GM23338 (cell line): ENCODE measurements at regions not wholly inside any gene's neighbourhood (a gene's known extent, or its start where the extent isn't known, plus 50 kb on each side); places are given as distances from the start of the nearest gene placed in this dataset.

ENCODE experiments used
- ATAC-seq: fragments of 200-7000 bp; cut with Tn5 transposase; 3 replicates; pipeline ENCODE4 v1.9.1; 2020
- DNase-seq: peaks from one replicate; pipeline ENCODE4 v3.0.0-alpha.2; 2015; ENCODE audit warnings: low spot score
- H2AFZ ChIP-seq: fragments of 200-600 bp; sonication (generic); 2 replicates; pipeline ENCODE4 v1.8.0; 2016; ENCODE audit warnings: antibody characterized with exemption, mild to moderate bottlenecking, moderate library complexity
- H3F3A ChIP-seq: fragments of 200-600 bp; sonication (generic); replicated peaks from 2 replicates; pipeline ENCODE4 v1.8.0; 2017; ENCODE audit warnings: antibody characterized with exemption, mixed run types, low read depth
- H3K27ac ChIP-seq: fragments of 200-600 bp; sonication (generic); 2 replicates; pipeline ENCODE4 v1.6.1; 2016; ENCODE audit warnings: low read depth
- H3K27me3 ChIP-seq: fragments of 200-600 bp; sonication (generic); 2 replicates; pipeline ENCODE4 v1.8.0; 2016; ENCODE audit warnings: mild to moderate bottlenecking, mixed run types, moderate library complexity; ENCODE audit not compliant: insufficient read depth
- H3K36me3 ChIP-seq: fragments of 200-600 bp; sonication (generic); 2 replicates; pipeline ENCODE4 v1.8.0; 2016; ENCODE audit warnings: mild to moderate bottlenecking; ENCODE audit not compliant: insufficient read depth
- H3K4me1 ChIP-seq: fragments of 200-600 bp; sonication (generic); 2 replicates; pipeline ENCODE4 v1.8.0; 2016; ENCODE audit warnings: mild to moderate bottlenecking, moderate library complexity; ENCODE audit not compliant: insufficient read depth
- H3K4me2 ChIP-seq: fragments of 200-600 bp; sonication (generic); 2 replicates; pipeline ENCODE4 v1.7.1; 2017; ENCODE audit warnings: mixed run types
- H3K4me3 ChIP-seq: fragments of 200-600 bp; sonication (generic); 2 replicates; pipeline ENCODE4 v1.6.1; 2016; ENCODE audit warnings: mixed run types
- H3K79me2 ChIP-seq: fragments of 200-600 bp; sonication (generic); replicated peaks from 2 replicates; pipeline ENCODE4 v1.8.0; 2017; ENCODE audit warnings: mild to moderate bottlenecking; ENCODE audit not compliant: insufficient read depth
- H3K9me2 ChIP-seq: fragments of 200-600 bp; sonication (generic); 2 replicates; pipeline ENCODE4 v1.8.0; 2017; ENCODE audit not compliant: insufficient read depth
- H4K20me1 ChIP-seq: fragments of 200-600 bp; sonication (generic); replicated peaks from 2 replicates; pipeline ENCODE4 v1.8.0; 2017; ENCODE audit warnings: mild to moderate bottlenecking; ENCODE audit not compliant: insufficient read depth
- H3K27ac Mint-ChIP-seq: 2 replicates; pipeline ENCODE4 v1.8.0; 2020; ENCODE audit warnings: inconsistent platforms, mild to moderate bottlenecking, moderate library complexity, mixed read lengths
- H3K27me3 Mint-ChIP-seq: 3 replicates; pipeline ENCODE4 v1.8.0; 2022; ENCODE audit warnings: low read depth, mild to moderate bottlenecking, moderate library complexity, mixed read lengths, inconsistent platforms; ENCODE audit not compliant: insufficient read depth, poor library complexity
- H3K36me3 Mint-ChIP-seq: 3 replicates; pipeline ENCODE4 v1.8.0; 2021; ENCODE audit warnings: low read depth, mild to moderate bottlenecking, inconsistent platforms, moderate library complexity, mixed read lengths
- H3K4me1 Mint-ChIP-seq: 3 replicates; pipeline ENCODE4 v1.8.0; 2020; ENCODE audit warnings: mild to moderate bottlenecking, inconsistent platforms, mixed read lengths
- H3K4me3 Mint-ChIP-seq: 3 replicates; pipeline ENCODE4 v1.8.0; 2021; ENCODE audit warnings: moderate library complexity, mild to moderate bottlenecking, inconsistent platforms, mixed read lengths
- H3K9me3 Mint-ChIP-seq: 3 replicates; pipeline ENCODE4 v1.8.0; 2020; ENCODE audit warnings: moderate library complexity, mild to moderate bottlenecking, inconsistent platforms, mixed read lengths
- CTCF ChIP-seq, 2 experiments: fragments of 200-600 bp in 1 of 2; sonication (generic) in 1 of 2; conservative IDR thresholded peaks; 2 replicates each; pipeline versions ENCODE4 v1.5.1 to v1.6.1; 2016 to 2017; ENCODE audit warnings: antibody characterized with exemption in 2 of 2, low read depth in 2 of 2, mild to moderate bottlenecking in 2 of 2, moderate library complexity in 1 of 2
- ETS1 ChIP-seq: IDR thresholded peaks from 2 replicates; pipeline ENCODE4 v1.6.1; 2016; ENCODE audit warnings: antibody characterized with exemption
- EZH2 ChIP-seq: fragments of 200-600 bp; sonication (generic); IDR thresholded peaks from one replicate; pipeline ENCODE4 v1.8.0; 2017; ENCODE audit warnings: antibody characterized with exemption, mild to moderate bottlenecking, low read depth; ENCODE audit not compliant: unreplicated experiment
- EZH2phosphoT487 ChIP-seq: fragments of 200-600 bp; sonication (generic); IDR thresholded peaks from one replicate; pipeline ENCODE4 v1.8.1; 2018; ENCODE audit warnings: antibody characterized with exemption; ENCODE audit not compliant: unreplicated experiment
- JUNB ChIP-seq: IDR thresholded peaks from one replicate; pipeline ENCODE4 v1.6.1; 2016; ENCODE audit warnings: antibody characterized with exemption; ENCODE audit not compliant: unreplicated experiment
- NANOG ChIP-seq: IDR thresholded peaks from 2 replicates; pipeline ENCODE4 v1.6.1; 2016; ENCODE audit warnings: antibody characterized with exemption, borderline replicate concordance
- REST ChIP-seq: IDR thresholded peaks from one replicate; pipeline ENCODE4 v1.6.1; 2018; ENCODE audit warnings: antibody characterized with exemption; ENCODE audit not compliant: unreplicated experiment
- ZNF114 ChIP-seq: fragments of 250-450 bp; sonication (Bioruptor Pico); IDR thresholded peaks from 2 replicates; pipeline ENCODE4 v1.5.0; 2020; ENCODE audit warnings: mild to moderate bottlenecking, moderate library complexity
- ZNF331 ChIP-seq: fragments of 250-450 bp; sonication (Bioruptor Pico); IDR thresholded peaks from 2 replicates; pipeline ENCODE4 v1.5.0; 2020; ENCODE audit warnings: low read depth, mild to moderate bottlenecking, moderate library complexity

GRCh38 chr5:10842823-10843222 is 81.8 kb upstream of the DAP start (continued):
- TF ChIP-seq REST, result no peak

- H3K9me3 Mint-ChIP-seq, result peaks cover 18% of the 10 kb centered on the region
- H3K27ac ChIP-seq, result no peak overlapping the region
- H4K20me1 ChIP-seq, result no peaks in the 10 kb centered on the region
- H3K79me2 ChIP-seq, result no peaks in the 10 kb centered on the region
- H3K27me3 ChIP-seq, result no peaks in the 10 kb centered on the region
- no peaks in the 10 kb centered on the region for H3K4me1 ChIP-seq
- no peaks in the 10 kb centered on the region for H3F3A ChIP-seq
- no peak overlapping the region for H3K4me3 Mint-ChIP-seq
- no peaks in the 10 kb centered on the region for H3K36me3 ChIP-seq
- no peak for TF ChIP-seq NANOG
- H3K27me3 Mint-ChIP-seq, result peaks cover 2% of the 10 kb centered on the region
- peaks cover 10% of the 10 kb centered on the region for H3K9me2 ChIP-seq
- H3K4me2 ChIP-seq, result no peak overlapping the region
- no peaks in the 10 kb centered on the region; the same call in 2 of the 3 replicates for H3K36me3 Mint-ChIP-seq
- ATAC-seq (no peak), DNase-seq (no peak)
- no peak overlapping the region for H3K4me3 ChIP-seq
- H3K27ac Mint-ChIP-seq, result no peak overlapping the region
- no peaks in the 10 kb centered on the region for H3K4me1 Mint-ChIP-seq
- no peak overlapping the region for H2AFZ ChIP-seq
Observed at GRCh38 chr5:10839916-10840599, 79.0 kb upstream of the DAP start.

- H3F3A ChIP-seq, result no peaks in the 10 kb centered on the region
- DNase-seq (no peak), ATAC-seq (no peak)
- H3K27me3 ChIP-seq, result no peaks in the 10 kb centered on the region
- no peaks in the 10 kb centered on the region for H3K36me3 ChIP-seq
- no peak overlapping the region for H3K27ac Mint-ChIP-seq
- H3K27me3 Mint-ChIP-seq, result peaks cover 2% of the 10 kb centered on the region
- no peaks in the 10 kb centered on the region for H4K20me1 ChIP-seq
- no peaks in the 10 kb centered on the region for H3K36me3 Mint-ChIP-seq
- H3K4me3 Mint-ChIP-seq, result no peak overlapping the region
- H3K9me2 ChIP-seq, result peaks cover 7% of the 10 kb centered on the region; the same call in 1 of the 2 replicates
- no peak overlapping the region for H2AFZ ChIP-seq
- H3K79me2 ChIP-seq, result no peaks in the 10 kb centered on the region
- no peak overlapping the region for H3K4me2 ChIP-seq
- H3K4me1 Mint-ChIP-seq, result no peaks in the 10 kb centered on the region
- no peak overlapping the region for H3K27ac ChIP-seq
- peaks cover 13% of the 10 kb centered on the region for H3K9me3 Mint-ChIP-seq
- no peak overlapping the region for H3K4me3 ChIP-seq
- no peaks in the 10 kb centered on the region for H3K4me1 ChIP-seq
- TF ChIP-seq JUNB (no peak), ZNF331 (no peak), NANOG (no peak), EZH2phosphoT487 (no peak), CTCF (conservative IDR thresholded peaks at IDR 0.05; ENCODE audit: low read depth in 2 of 2) (no peak), REST (no peak), EZH2 (no peak), ZNF114 (CRISPR knock-in tag) (no peak), ETS1 (no peak)
Observed at GRCh38 chr5:10839118-10839517, 78.1 kb upstream of the DAP start.
